ENCODE measurements at regions not wholly inside any gene's neighbourhood (a gene's known extent, or its start where the extent isn't known, plus 50 kb on each side); places are given as distances from the start of the nearest gene placed in this dataset.

GRCh38 chr4:129429581-129430320 is 333.8 kb downstream of the C4orf33 start:
- TF ChIP-seq POLR2A (IDR thresholded peaks at IDR 0.05): no peak
- no peak for TF ChIP-seq POLR2AphosphoS5 (IDR thresholded peaks at IDR 0.05; ENCODE audit: insufficient read depth in 1 of 2, low read depth in 1 of 2)
- TF ChIP-seq CTCF (IDR thresholded peaks at IDR 0.05): no peak
- H3K36me3 ChIP-seq: no peaks in the 10 kb centered on the region
- no peaks in the 10 kb centered on the region for H3K27me3 ChIP-seq
- no peak for DNase-seq (ENCODE audit: extremely low spot score in 2 of 2)
- no peak overlapping the region for H3K27ac ChIP-seq
- H3K4me3 ChIP-seq: no peak overlapping the region
- intact Hi-C loops (cut with DNase I): no loop called here
- H3K4me1 ChIP-seq: no peaks in the 10 kb centered on the region
- no peaks in the 10 kb centered on the region for H3K9me3 ChIP-seq

GRCh38 chr4:129437347-129437746 is 341.4 kb downstream of the C4orf33 start:
- no peak for TF ChIP-seq POLR2AphosphoS5 (IDR thresholded peaks at IDR 0.05; ENCODE audit: insufficient read depth in 1 of 2, low read depth in 1 of 2)
- H3K27me3 ChIP-seq: no peaks in the 10 kb centered on the region
- H3K4me3 ChIP-seq: no peak overlapping the region
- DNase-seq (ENCODE audit: extremely low spot score in 2 of 2): no peak
- intact Hi-C loops (cut with DNase I): no loop called here
- H3K27ac ChIP-seq: no peak overlapping the region
- no peaks in the 10 kb centered on the region for H3K4me1 ChIP-seq
- no peaks in the 10 kb centered on the region for H3K9me3 ChIP-seq
- no peaks in the 10 kb centered on the region for H3K36me3 ChIP-seq

GRCh38 chr4:129438456-129438981 is 342.6 kb downstream of the C4orf33 start:
- intact Hi-C loops (cut with DNase I): no loop called here
- H3K27ac ChIP-seq: no peak overlapping the region
- no peak for DNase-seq (ENCODE audit: extremely low spot score in 2 of 2)
- no peaks in the 10 kb centered on the region for H3K27me3 ChIP-seq
- TF ChIP-seq CTCF (IDR thresholded peaks at IDR 0.05) (no peak), POLR2AphosphoS5 (IDR thresholded peaks at IDR 0.05; ENCODE audit: insufficient read depth in 1 of 2, low read depth in 1 of 2) (no peak), POLR2A (IDR thresholded peaks at IDR 0.05) (no peak)
- H3K36me3 ChIP-seq: no peaks in the 10 kb centered on the region
- no peaks in the 10 kb centered on the region for H3K9me3 ChIP-seq
- H3K4me3 ChIP-seq: no peak overlapping the region
- no peaks in the 10 kb centered on the region for H3K4me1 ChIP-seq

DNA sequence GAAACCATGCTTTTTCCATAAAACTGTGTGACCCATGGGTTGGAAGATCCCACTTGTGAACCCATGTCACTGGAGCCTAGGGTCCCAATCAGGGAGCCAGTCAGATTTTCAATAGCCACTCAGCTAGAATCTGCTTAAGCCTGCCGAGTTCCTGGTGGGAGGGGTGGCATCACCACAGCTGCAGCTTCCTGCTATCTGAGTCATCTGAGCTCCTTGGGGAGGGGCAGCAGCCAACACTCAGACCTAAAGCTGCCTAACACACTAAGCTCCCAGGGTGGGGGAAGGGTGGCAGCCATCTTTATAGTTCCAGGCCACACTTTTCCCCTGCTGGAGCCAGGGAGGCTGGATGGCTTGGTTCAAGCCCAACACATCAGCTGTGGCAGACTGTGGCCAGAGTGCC is 350.1 kb downstream of the C4orf33 start:
- TF ChIP-seq POLR2A (IDR thresholded peaks at IDR 0.05) (no peak), CTCF (IDR thresholded peaks at IDR 0.05) (no peak), POLR2AphosphoS5 (IDR thresholded peaks at IDR 0.05; ENCODE audit: insufficient read depth in 1 of 2, low read depth in 1 of 2) (no peak)
- Histone ChIP-seq H3K4me1 (no peaks in the 10 kb centered on the region), H3K36me3 (no peaks in the 10 kb centered on the region), H3K4me3 (no peak overlapping the region), H3K27me3 (no peaks in the 10 kb centered on the region), H3K9me3 (no peaks in the 10 kb centered on the region), H3K27ac (no peak overlapping the region)
- intact Hi-C loops (cut with DNase I): no loop called here
- no peak for DNase-seq (ENCODE audit: extremely low spot score in 2 of 2)

GRCh38 chr4:129453524-129454200 is 357.7 kb downstream of the C4orf33 start:
- no peak for DNase-seq (ENCODE audit: extremely low spot score in 2 of 2)
- H3K9me3 ChIP-seq: no peaks in the 10 kb centered on the region
- H3K27ac ChIP-seq: no peak overlapping the region
- H3K4me1 ChIP-seq: no peaks in the 10 kb centered on the region
- no peak for TF ChIP-seq POLR2A (IDR thresholded peaks at IDR 0.05)
- TF ChIP-seq POLR2AphosphoS5 (IDR thresholded peaks at IDR 0.05; ENCODE audit: insufficient read depth in 1 of 2, low read depth in 1 of 2): no peak
- no peak for TF ChIP-seq CTCF (IDR thresholded peaks at IDR 0.05)
- no peaks in the 10 kb centered on the region for H3K36me3 ChIP-seq
- no peaks in the 10 kb centered on the region for H3K27me3 ChIP-seq
- intact Hi-C loops (cut with DNase I): no loop called here
- no peak overlapping the region for H3K4me3 ChIP-seq

Measured in vagina (tissue), 2 donors.